ENCODE measurements at regions not wholly inside any gene's neighbourhood (a gene's known extent, or its start where the extent isn't known, plus 50 kb on each side); places are given as distances from the start of the nearest gene placed in this dataset.
A peak's percentile ranks its signal among the peaks of the same experiment; 100 is the strongest.

DNA sequence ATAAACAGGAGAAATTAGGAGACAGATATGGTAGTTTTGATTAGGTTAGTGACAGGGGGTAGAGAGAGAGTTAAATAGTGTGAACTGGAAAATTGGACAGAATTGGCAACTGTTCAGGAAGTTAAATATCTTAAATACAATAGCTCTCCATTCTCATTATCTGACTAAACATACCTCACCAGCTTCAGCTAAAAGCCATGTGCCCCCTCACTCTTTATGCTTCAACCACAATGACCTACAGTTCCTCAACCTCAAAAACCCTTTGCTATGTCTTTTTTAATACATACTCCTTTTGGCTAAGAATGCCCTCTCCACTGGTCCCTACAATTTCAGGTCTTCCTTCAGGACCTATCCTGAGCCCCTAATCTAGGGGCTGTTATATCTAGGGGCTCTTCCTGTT is 740.2 kb upstream of the ZEB2 start:
- DNase-seq: no peak

DNA sequence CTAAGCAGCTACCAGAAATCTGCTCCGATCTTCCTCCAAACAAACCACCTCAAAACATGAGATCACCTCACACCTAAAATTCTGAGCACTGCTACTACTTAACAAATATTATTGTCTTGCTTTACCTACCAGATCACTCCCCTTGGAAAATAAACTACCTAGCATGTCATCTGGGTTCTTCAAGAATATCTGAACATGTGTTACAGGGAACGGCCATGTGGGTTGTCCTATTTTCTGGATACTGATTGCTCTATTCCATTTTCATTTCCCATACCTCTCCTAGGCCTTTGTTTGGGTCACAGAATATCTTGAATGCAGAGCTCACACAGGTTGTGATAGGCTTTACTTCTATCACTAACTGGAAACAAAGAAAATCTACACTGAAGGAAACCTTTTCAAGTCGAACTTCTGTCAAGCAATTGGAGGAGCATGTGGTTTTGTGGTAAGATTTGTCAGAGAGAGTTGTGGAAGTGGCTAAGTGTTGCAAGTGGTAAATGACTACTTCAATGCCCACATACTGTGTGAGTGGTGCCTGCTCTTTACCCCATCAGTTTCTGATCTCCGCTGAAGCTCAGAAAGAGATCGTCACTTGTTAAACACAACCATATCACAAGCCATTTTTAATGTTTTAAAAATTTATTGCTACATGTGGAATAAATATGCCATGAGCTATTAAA is 739.1 kb upstream of the ZEB2 start:
- DNase-seq: peak in 1 of 58 donors; percentile 1

DNA sequence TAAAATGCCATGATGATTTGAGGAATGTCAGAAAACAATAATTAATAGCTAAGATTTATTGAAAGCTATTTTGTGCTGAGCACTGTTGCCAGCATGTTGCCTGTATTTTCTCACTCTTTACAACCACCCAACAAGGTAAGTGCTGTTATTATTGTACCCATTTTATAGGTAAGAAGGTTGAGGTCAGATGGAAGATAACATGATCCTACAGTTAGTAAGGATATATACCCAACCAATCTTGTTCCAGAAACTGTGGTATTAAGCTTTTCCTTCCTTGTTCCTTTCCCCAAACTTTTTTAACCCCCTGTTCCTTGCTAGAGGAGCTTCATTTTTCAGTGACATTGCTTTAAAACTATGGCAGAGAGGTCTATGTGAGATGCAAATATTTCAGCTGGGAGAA is 738.0 kb upstream of the ZEB2 start:
- DNase-seq: no peak

DNA sequence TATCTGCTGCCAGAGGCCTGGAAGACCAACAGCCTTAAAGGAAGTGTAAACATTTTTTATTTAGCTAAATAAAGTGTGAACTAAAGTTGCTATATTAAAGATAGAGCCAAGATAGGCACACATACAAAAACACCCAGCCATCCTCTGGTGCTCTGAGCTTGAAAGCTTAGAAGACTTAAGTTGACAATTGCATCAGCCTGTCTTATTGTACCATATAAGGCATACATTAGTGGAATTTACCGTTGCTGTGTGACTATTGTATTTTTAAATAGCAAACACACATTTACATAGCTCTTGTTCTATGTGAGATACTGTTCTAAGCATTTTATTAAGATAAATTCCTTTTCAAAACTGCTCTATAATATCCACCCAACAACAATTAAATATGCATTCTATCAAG is 736.6 kb upstream of the ZEB2 start:
- no peak for DNase-seq

DNA sequence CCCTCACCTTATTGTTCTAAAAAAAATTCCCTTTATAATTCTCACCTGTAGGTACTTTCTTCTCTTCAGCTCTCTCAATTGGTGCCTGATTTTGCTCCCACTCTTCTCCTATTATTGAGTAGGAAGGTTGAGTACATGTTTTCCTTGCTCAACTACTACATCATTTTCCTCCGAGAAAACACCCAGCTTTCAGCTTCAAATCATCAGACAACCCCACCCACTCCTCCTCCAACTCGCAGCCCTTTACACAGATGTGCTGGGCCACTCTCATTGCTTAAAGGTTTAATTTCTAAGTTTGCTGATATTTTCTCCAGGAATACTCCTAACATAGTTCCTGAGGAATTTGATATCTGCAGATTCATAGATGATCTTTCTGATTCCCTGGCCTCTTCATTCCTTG is 734.4 kb upstream of the ZEB2 start:
- no peak for DNase-seq

DNA sequence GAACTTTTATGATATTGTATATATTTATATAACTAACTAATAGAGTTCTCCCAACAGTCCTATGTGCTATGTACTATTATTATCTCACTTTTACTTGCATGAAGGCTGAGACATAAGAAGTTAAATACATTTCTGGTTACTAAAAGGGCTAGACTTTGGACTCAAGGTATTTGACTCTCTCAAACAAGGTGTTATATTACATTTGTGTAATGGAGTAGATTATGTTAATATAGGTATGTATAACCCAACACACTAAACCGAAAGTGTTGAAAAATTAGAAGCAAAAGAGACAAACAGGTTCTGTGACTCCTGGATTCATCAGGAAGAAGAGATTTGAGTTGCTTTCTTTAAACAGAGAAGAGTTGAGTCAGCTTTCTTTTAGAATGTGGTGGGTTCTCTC is 733.6 kb upstream of the ZEB2 start:
- no peak for DNase-seq

DNA sequence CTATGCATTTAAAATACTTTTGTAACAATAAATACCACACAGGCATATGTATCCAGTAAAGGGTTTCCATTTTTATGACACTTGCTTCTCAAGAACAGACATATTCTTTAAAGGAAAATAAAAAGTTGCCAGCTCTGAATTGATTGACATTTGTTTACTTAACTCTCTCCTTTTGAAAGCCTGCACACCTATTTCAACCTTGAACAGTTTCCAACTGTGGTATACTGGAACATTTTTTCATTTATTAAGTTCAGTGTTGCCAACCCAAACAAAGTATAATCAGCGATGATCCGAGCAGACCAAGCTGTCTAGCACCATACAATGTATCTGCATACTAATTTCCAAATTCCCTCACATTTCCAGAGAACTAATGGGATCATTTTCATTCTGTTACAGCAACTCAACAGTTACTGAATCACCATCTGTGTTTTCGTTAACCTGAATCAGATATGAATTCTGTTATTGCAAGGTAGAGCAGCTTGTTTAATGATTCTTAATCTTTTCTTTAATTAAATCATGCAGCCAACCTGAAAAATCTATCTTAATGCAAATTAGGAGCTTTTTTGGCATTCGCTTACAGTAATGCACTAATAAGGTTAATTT is 725.5 kb upstream of the ZEB2 start:
- DNase-seq: no peak

DNA sequence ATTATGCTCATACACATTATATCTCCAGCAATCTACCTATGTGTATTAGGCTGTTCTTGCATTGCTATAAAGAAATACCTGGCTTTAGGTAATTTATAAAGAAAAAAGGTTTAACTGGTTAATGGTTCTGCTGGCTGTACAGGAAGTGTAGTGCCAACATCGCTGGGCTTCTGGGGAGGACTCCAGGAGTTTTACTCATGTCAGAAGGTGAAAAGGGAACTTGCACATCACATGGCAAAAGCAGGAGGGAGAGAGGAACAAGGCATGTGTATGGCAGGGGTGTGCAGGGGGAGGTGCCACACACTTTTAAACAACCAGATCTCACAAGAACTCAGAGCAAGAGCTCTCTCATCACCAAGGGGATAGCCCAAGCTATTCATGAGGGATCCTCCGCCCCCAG is 715.4 kb upstream of the ZEB2 start:
- peak in 1 of 58 donors; percentile 0 for DNase-seq

DNA sequence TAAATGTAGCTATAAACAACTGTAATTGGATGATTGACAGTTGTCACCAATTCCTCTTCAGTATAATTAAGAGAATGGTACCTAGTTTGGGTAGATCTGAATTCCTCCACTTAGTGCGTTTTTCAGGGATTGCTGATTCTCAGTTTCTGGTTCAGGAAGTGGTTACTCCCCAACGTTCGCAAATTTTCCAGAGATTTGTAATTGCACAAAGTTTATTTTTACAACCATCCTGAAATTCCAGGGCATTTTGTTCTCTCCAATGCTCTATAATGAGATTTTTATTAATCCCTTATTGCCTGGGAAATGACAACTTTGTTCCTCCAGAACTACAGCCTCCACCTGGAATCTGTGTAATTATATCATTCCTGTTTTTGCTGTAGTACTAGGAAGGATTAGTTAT is 710.6 kb upstream of the ZEB2 start:
- no peak for DNase-seq

DNA sequence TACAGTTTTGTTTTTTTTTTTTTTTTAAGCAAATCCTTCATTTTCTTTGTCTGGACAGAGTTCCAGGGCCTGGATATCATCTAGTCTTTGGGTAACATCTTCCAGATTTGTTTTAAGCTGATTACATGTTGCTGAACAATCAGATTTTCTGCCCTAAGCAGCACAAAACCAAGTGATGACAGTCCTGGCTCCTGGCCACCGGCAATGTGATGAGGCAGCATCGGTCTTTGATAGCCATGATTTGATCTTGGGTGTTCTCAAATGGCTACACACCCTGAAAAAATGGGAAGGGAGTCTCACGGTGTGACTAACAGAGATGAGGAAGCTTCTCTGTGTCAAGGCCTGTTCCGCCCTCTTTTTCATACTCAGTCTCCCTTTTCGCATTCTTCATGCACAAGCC is 708.6 kb upstream of the ZEB2 start:
- no peak for DNase-seq

DNA sequence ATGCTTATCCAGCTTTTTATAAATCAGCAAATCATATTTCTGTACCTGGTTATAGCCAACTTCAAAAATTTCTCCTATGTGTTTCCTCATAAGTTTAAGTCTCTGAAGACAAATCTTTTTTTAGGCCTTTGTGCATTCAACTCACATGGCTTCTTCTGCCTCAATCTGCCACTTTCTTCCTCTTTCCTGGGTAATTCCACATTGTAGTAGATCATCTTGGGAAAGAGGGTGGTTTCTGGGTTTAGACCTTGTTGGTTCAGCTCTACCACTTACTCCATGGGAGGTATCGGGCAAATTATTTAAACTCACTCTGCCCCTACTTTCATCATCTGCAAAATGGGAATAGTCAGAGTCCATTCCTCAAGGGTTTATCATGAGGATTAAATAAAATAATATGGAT is 707.0 kb upstream of the ZEB2 start:
- no peak for DNase-seq

DNA sequence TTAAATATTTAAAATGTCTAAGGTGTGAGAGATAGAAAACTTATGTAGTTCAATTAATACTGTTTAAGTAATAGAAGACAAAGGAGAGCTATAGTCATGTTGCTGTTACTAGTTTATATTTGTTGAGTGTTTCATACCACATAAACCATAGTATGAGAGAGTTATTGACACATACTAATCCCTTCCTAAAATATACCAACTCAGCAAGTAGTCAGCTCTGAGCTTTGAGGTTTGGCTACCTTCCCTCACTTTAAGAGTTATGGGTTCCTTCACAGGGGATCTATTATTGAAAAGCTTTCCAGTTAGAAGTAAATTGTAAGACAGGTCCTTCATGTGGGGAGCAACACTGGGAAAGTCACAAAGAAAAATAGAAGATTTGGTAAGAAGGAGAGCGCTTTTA is 701.6 kb upstream of the ZEB2 start:
- no peak for DNase-seq

DNA sequence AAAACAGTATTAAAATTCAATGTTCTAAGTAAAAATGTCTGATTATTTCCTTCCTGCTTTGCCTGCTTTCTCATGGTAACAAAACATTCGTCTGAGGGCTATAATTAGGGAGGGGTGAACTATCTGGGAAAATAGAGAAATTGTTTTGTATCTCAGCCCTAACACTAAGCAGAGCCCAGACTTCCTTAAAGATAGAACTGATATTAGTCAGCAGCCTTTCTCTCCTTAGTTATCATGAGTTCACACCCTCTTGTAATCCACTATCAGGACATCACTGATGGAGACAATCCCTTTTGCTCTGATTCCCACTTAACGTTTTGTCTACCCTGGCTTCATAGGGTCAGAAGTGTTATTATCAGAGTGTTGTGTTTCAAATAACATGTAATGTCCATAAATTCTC is 701.1 kb upstream of the ZEB2 start:
- DNase-seq: no peak

DNA sequence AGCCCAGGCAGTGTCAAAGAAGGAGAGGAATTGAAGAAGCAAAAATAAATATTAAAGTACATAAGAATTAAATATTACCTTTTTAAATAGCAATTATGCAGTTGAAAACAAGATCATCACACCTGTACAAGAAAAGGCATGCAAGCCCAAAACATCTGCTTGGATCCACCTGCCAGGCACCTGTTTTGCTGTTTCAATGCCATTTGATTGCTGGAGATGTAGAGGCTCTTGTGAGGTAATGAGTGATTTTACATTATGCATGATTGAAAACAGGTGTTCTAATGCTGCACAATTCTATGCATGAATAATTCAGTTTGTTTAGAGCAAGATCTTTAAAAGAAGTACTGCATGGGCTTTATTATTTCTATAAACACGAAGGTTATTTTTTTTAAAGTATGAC is 700.6 kb upstream of the ZEB2 start:
- DNase-seq: no peak

DNA sequence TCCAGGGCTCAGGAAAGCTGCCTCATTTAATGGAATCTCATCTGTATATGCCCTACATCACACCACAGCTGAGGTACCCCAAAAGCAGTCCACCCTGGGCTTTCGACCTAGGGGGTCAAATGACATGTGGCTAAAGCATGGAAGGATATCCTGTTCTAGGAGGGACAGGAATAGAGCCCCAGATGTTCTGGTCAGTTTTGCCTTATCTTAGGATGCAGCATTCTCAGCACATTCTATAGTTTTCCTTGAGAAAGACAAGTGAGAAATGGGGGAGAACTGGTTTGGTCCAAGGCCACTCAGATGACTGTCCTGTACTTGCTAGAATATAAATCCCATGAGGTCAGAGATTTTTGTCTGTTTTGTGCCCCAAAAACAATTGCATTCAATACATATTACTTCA is 688.0 kb upstream of the ZEB2 start:
- no peak for DNase-seq

DNA sequence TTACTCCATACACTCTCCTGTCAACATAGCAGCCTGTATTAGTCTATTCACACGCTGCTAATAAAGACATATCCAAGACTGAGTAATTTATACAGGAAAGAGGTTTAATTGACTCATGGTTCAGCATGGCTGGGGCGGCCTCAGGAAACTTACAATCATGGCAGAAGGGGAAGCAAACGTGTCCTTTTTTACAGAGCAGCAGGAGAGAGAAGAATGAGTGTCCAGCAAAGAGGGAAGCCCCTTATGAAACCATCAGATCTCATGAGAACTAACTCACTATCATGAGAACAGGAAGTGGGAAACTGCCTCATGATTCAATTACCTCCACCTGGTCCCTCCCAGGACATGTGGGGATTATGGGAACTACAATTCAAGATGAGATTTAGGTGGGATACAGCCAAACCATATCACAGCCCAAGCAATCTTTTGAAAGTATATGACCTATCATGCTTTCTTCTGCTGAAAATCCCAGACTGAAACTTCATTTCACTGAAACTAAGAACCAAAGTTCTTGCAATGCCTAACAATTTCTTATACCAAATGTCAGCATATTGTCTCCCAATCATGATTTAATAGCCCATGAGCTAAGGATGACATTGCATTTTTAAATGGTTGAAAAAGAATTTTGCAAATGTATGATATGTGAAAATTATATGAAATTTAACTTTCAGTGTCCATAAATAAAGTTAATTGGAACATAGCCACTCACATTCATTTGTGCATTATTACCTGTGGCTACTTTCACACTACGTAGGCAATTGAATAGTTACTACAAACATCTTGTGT is 686.8 kb upstream of the ZEB2 start:
- DNase-seq: no peak

DNA sequence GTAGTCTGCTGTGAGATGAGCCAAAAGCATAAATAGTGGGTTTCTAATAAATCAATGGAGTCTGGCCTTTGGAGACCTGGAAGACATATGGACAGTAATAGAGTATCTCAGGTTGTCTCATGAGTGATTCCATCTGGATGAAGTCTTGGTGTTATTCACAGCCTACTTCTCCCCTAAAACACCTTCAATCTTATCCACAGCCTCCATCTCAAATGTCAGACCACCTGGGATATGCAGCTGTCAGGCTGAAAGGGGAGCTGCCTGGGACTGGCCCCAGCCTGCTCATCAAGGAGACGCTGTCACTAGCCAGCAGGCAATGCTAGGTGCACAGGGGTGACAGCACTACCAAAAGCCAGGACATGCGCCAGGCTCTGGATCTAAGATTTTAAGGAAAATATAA is 684.0 kb upstream of the ZEB2 start:
- no peak for DNase-seq

DNA sequence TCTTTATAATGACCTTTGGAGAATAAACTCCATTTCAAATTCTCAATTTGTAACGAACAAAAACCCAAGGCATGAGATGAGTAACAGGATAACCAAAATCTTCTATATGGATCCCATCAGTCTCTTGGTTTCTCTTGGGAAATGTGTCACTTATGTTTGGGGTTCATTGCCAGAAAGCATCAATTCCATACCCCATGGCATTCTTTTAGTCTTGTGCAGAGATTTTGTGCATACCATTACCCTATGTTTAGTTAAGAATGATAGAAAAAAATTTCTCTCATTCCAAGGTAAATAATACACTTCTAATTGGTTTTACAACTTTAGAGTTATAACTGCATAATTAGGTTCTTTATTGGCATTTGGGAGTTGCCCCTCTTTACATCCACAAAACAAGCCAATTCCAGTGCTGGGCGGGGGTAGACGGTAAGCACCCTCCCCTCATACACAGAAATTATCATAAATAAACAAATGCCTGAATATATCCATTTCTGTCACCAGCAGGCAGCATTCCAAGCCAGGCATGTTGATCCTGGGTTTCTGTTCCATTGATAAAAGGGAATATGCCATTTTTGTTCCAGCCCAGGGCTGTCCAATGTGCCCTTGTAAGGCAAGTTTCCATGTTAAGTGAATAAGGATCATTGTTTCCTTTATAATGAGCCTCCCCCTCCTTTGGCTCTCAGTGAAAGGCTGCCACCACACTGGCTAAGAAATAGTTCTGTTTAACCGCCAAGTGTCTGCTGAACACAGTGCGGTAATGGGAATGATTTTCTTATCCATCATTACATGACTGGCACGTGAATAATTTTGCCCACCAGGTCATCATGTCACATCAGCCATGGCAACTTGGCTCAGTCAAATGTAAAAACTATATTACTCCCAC is 680.1 kb upstream of the ZEB2 start:
- peak in 39 of 58 donors; percentile 2 to 86 (median 36) for DNase-seq

DNA sequence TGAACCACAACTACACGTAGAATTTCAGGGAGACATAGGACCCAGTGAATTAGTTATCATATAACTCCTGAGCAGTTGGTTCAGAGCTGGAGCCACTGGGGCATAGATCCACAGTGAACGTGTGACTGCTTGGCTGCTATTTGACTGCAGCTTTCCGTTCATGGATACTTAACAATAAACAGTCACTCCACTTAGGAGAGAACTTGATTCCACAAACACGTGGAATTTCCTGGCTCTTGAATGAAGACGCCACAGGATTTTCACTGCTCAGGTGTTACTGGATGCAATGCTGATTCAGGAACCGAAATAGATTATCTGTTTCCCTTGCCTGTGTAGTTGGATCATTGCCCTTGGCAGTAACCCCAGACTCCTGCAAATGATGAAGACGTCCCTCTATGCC is 679.1 kb upstream of the ZEB2 start:
- peak in 6 of 58 donors; percentile 3 to 14 (median 8) for DNase-seq

DNA sequence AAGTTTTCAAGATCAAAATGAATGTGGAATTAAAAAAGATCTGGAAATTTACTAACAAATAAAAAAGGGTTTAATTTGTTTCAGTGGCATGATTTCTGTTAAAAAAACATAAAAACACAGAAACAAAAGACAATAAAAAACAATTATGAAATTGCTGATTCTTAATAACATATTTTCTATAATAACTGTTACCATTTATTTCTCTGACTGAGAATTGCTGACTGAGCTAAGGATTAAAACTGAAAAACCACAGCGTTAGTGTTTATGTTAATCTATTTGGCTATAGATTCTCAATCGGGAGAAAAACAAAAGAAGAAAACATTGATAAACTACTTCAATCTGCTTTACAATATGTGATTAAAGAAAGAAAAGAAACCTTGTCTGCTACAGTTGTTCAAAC is 678.6 kb upstream of the ZEB2 start:
- DNase-seq: no peak

DNA sequence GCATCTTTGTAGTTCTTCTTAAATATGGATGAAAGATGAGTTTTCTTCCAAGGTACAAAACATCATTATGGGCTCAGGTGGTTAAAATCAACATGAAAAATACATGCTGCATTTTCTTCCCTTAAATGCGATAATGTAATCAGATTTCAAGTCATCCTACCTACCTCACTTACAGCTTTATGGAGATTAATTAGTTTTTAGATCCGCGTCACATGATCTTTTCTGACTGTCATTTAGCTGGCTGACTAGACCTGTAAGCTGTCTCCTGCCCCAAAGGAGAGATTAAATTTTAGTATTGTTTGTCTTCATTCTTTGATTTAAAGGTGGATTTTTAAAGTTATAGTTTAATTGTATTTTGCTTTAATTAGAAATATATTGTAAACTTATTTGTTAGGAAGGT is 678.0 kb upstream of the ZEB2 start:
- no peak for DNase-seq

DNA sequence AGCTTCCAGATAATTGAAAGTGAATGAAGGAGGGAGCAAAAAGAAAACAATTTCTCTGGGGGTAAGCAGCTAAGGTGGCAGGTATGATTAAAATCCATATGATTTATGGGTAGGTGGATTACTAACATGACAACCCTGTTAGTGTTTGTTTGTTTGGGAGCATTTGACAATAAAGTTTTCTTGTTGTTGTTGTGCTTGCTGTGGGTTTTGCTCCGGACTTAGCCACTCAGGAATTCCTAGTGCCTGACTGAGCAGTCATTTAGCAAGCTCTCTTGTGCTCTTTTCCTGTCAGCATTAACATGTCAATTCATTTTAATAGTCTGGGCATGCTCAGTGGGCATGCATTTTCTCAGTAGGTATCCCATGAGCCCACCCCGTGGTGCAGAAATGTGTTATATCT is 674.8 kb upstream of the ZEB2 start:
- DNase-seq: no peak

Measured in anterior cingulate cortex (tissue), 58 donors.